ENCODE measurements at regions not wholly inside any gene's neighbourhood (a gene's known extent, or its start where the extent isn't known, plus 50 kb on each side); places are given as distances from the start of the nearest gene placed in this dataset.

GRCh38 chr3:94739420-94739819, 676.6 kb downstream of the NSUN3 start:
- Histone ChIP-seq H3K9me3 (ENCODE audit: insufficient read depth, low read length) (peaks cover 7% of the 10 kb centered on the region), H3K4me1 (ENCODE audit: insufficient read depth, insufficient read length) (no peaks in the 10 kb centered on the region), H3K27me3 (ENCODE audit: insufficient read depth, insufficient read length) (no peaks in the 10 kb centered on the region), H3K4me3 (ENCODE audit: insufficient read length, low read depth) (no peak overlapping the region), H3K36me3 (ENCODE audit: insufficient read depth, insufficient read length, low read length) (no peaks in the 10 kb centered on the region), H3K9ac (ENCODE audit: insufficient read length, low read depth) (no peak overlapping the region)
- DNase-seq (ENCODE audit: low read depth, low spot score): no peak
- TF ChIP-seq ZNF274 (IDR thresholded peaks at IDR 0.05; ENCODE audit: low read depth, low read length): no peak
- no peak for TF ChIP-seq YY1 (IDR thresholded peaks at IDR 0.05; ENCODE audit: insufficient read depth, insufficient read length)

GRCh38 chr3:94758751-94759150, 695.9 kb downstream of the NSUN3 start:
- no peak overlapping the region for H3K4me3 ChIP-seq (ENCODE audit: insufficient read length, low read depth)
- no peaks in the 10 kb centered on the region for H3K9me3 ChIP-seq (ENCODE audit: insufficient read depth, low read length)
- H3K36me3 ChIP-seq (ENCODE audit: insufficient read depth, insufficient read length, low read length): no peaks in the 10 kb centered on the region
- no peaks in the 10 kb centered on the region for H3K4me1 ChIP-seq (ENCODE audit: insufficient read depth, insufficient read length)
- no peaks in the 10 kb centered on the region for H3K27me3 ChIP-seq (ENCODE audit: insufficient read depth, insufficient read length)
- no peak overlapping the region for H3K9ac ChIP-seq (ENCODE audit: insufficient read length, low read depth)
- no peak for TF ChIP-seq YY1 (IDR thresholded peaks at IDR 0.05; ENCODE audit: insufficient read depth, insufficient read length)
- DNase-seq (ENCODE audit: low read depth, low spot score): no peak

GRCh38 chr3:94772402-94772801, 709.5 kb downstream of the NSUN3 start:
- TF ChIP-seq SUZ12 (IDR thresholded peaks at IDR 0.05; ENCODE audit: extremely low read depth, insufficient read depth, insufficient read length) (no peak), YY1 (IDR thresholded peaks at IDR 0.05; ENCODE audit: insufficient read depth, insufficient read length) (no peak), ZNF274 (IDR thresholded peaks at IDR 0.05; ENCODE audit: low read depth, low read length) (no peak)
- Histone ChIP-seq H3K9ac (ENCODE audit: insufficient read length, low read depth) (no peak overlapping the region), H3K4me1 (ENCODE audit: insufficient read depth, insufficient read length) (no peaks in the 10 kb centered on the region), H3K9me3 (ENCODE audit: insufficient read depth, low read length) (no peaks in the 10 kb centered on the region), H3K36me3 (ENCODE audit: insufficient read depth, insufficient read length, low read length) (no peaks in the 10 kb centered on the region), H3K27me3 (ENCODE audit: insufficient read depth, insufficient read length) (no peaks in the 10 kb centered on the region), H3K4me3 (ENCODE audit: insufficient read length, low read depth) (no peak overlapping the region)
- DNase-seq (ENCODE audit: low read depth, low spot score): no peak

- TF ChIP-seq SUZ12 (IDR thresholded peaks at IDR 0.05; ENCODE audit: extremely low read depth, insufficient read depth, insufficient read length) (no peak), ZNF274 (IDR thresholded peaks at IDR 0.05; ENCODE audit: low read depth, low read length) (no peak), YY1 (IDR thresholded peaks at IDR 0.05; ENCODE audit: insufficient read depth, insufficient read length) (no peak)
- Histone ChIP-seq H3K4me1 (ENCODE audit: insufficient read depth, insufficient read length) (no peaks in the 10 kb centered on the region), H3K4me3 (ENCODE audit: insufficient read length, low read depth) (no peak overlapping the region), H3K9ac (ENCODE audit: insufficient read length, low read depth) (no peak overlapping the region), H3K36me3 (ENCODE audit: insufficient read depth, insufficient read length, low read length) (no peaks in the 10 kb centered on the region), H3K9me3 (ENCODE audit: insufficient read depth, low read length) (no peaks in the 10 kb centered on the region), H3K27me3 (ENCODE audit: insufficient read depth, insufficient read length) (no peaks in the 10 kb centered on the region)
- no peak for DNase-seq (ENCODE audit: low read depth, low spot score)
Observed at GRCh38 chr3:94775746-94776145, 712.9 kb downstream of the NSUN3 start.

GRCh38 chr3:94776401-94776915, 713.6 kb downstream of the NSUN3 start:
- no peak for DNase-seq (ENCODE audit: low read depth, low spot score)
- Histone ChIP-seq H3K36me3 (ENCODE audit: insufficient read depth, insufficient read length, low read length) (no peaks in the 10 kb centered on the region), H3K9me3 (ENCODE audit: insufficient read depth, low read length) (no peaks in the 10 kb centered on the region), H3K4me3 (ENCODE audit: insufficient read length, low read depth) (no peak overlapping the region), H3K9ac (ENCODE audit: insufficient read length, low read depth) (no peak overlapping the region), H3K27me3 (ENCODE audit: insufficient read depth, insufficient read length) (no peaks in the 10 kb centered on the region), H3K4me1 (ENCODE audit: insufficient read depth, insufficient read length) (no peaks in the 10 kb centered on the region)
- no peak for TF ChIP-seq ZNF274 (IDR thresholded peaks at IDR 0.05; ENCODE audit: low read depth, low read length)
- TF ChIP-seq YY1 (IDR thresholded peaks at IDR 0.05; ENCODE audit: insufficient read depth, insufficient read length): no peak
- no peak for TF ChIP-seq SUZ12 (IDR thresholded peaks at IDR 0.05; ENCODE audit: extremely low read depth, insufficient read depth, insufficient read length)

- H3K4me1 ChIP-seq (ENCODE audit: insufficient read depth, insufficient read length): no peaks in the 10 kb centered on the region
- H3K9ac ChIP-seq (ENCODE audit: insufficient read length, low read depth): no peak overlapping the region
- H3K4me3 ChIP-seq (ENCODE audit: insufficient read length, low read depth): no peak overlapping the region
- no peak for TF ChIP-seq SUZ12 (IDR thresholded peaks at IDR 0.05; ENCODE audit: extremely low read depth, insufficient read depth, insufficient read length)
- no peak for TF ChIP-seq YY1 (IDR thresholded peaks at IDR 0.05; ENCODE audit: insufficient read depth, insufficient read length)
- TF ChIP-seq ZNF274 (IDR thresholded peaks at IDR 0.05; ENCODE audit: low read depth, low read length): no peak
- no peaks in the 10 kb centered on the region for H3K9me3 ChIP-seq (ENCODE audit: insufficient read depth, low read length)
- no peaks in the 10 kb centered on the region for H3K27me3 ChIP-seq (ENCODE audit: insufficient read depth, insufficient read length)
- H3K36me3 ChIP-seq (ENCODE audit: insufficient read depth, insufficient read length, low read length): no peaks in the 10 kb centered on the region
- no peak for DNase-seq (ENCODE audit: low read depth, low spot score)
Observed at GRCh38 chr3:94778289-94778688, 715.4 kb downstream of the NSUN3 start.

GRCh38 chr3:94778814-94779494, 716.1 kb downstream of the NSUN3 start:
- Histone ChIP-seq H3K27me3 (ENCODE audit: insufficient read depth, insufficient read length) (no peaks in the 10 kb centered on the region), H3K9ac (ENCODE audit: insufficient read length, low read depth) (no peak overlapping the region), H3K4me3 (ENCODE audit: insufficient read length, low read depth) (no peak overlapping the region), H3K4me1 (ENCODE audit: insufficient read depth, insufficient read length) (no peaks in the 10 kb centered on the region), H3K9me3 (ENCODE audit: insufficient read depth, low read length) (no peaks in the 10 kb centered on the region), H3K36me3 (ENCODE audit: insufficient read depth, insufficient read length, low read length) (no peaks in the 10 kb centered on the region)
- no peak for DNase-seq (ENCODE audit: low read depth, low spot score)
- no peak for TF ChIP-seq SUZ12 (IDR thresholded peaks at IDR 0.05; ENCODE audit: extremely low read depth, insufficient read depth, insufficient read length)
- TF ChIP-seq ZNF274 (IDR thresholded peaks at IDR 0.05; ENCODE audit: low read depth, low read length): no peak
- TF ChIP-seq YY1 (IDR thresholded peaks at IDR 0.05; ENCODE audit: insufficient read depth, insufficient read length): no peak
